ENCODE measurements at regions not wholly inside any gene's neighbourhood (a gene's known extent, or its start where the extent isn't known, plus 50 kb on each side); places are given as distances from the start of the nearest gene placed in this dataset.
"Not testable (repeated sequence)": the region's sequence is repeated elsewhere in the genome, so short reads cannot be mapped to it uniquely, and the experiment has no call there.

GRCh38 chr3:88810455-88810854 is 297.0 kb upstream of the EPHA3 start:
- Histone ChIP-seq H3K4me3 (ENCODE audit: low read length) (no peak overlapping the region), H3K4me1 (ENCODE audit: control insufficient read depth, low read depth, low read length) (no peaks in the 10 kb centered on the region), H3K27ac (ENCODE audit: low read length) (no peak overlapping the region), H3K9me3 (ENCODE audit: control insufficient read depth, low read depth, low read length) (no peaks in the 10 kb centered on the region), H3K27me3 (ENCODE audit: control insufficient read depth, insufficient read depth, low read length) (no peaks in the 10 kb centered on the region), H3K9ac (ENCODE audit: low read length) (no peak overlapping the region), H3K36me3 (ENCODE audit: control insufficient read depth, low read depth, low read length) (no peaks in the 10 kb centered on the region)

DNA sequence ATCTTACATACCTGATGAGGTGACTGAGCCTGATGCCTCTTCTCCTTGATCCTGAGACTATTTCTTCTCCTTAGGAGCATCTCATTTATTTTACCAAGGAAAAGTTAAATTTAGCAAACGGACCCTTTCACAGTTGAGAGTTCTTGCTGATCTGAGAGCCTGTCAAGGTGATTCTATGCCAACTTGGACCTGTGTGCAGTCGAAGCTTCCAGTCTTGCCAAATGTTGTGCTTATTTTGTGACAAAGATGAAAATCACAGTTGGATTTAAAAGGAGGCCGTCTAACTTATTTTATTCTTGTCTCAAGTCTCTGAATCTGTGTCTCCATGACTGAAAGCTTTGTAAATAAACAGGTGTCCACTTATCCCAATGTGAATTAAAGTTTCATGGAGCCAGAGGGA is 296.3 kb upstream of the EPHA3 start:
- no peaks in the 10 kb centered on the region for H3K36me3 ChIP-seq (ENCODE audit: control insufficient read depth, low read depth, low read length)
- no peak overlapping the region for H3K27ac ChIP-seq (ENCODE audit: low read length)
- H3K9me3 ChIP-seq (ENCODE audit: control insufficient read depth, low read depth, low read length) = no peaks in the 10 kb centered on the region
- no peak overlapping the region for H3K4me3 ChIP-seq (ENCODE audit: low read length)
- H3K4me1 ChIP-seq (ENCODE audit: control insufficient read depth, low read depth, low read length) = no peaks in the 10 kb centered on the region
- H3K27me3 ChIP-seq (ENCODE audit: control insufficient read depth, insufficient read depth, low read length) = no peaks in the 10 kb centered on the region
- no peak overlapping the region for H3K9ac ChIP-seq (ENCODE audit: low read length)

- no peaks in the 10 kb centered on the region for H3K4me1 ChIP-seq (ENCODE audit: control insufficient read depth, low read depth, low read length)
- no peak overlapping the region for H3K27ac ChIP-seq (ENCODE audit: low read length)
- H3K9me3 ChIP-seq (ENCODE audit: control insufficient read depth, low read depth, low read length) = no peaks in the 10 kb centered on the region
These were observed 294.8 kb upstream of the EPHA3 start for GRCh38 chr3:88812576-88812975.

GRCh38 chr3:88816445-88816844 is 291.0 kb upstream of the EPHA3 start:
- Histone ChIP-seq H3K4me3 (ENCODE audit: low read length) (no peak overlapping the region), H3K27me3 (ENCODE audit: control insufficient read depth, insufficient read depth, low read length) (no peaks in the 10 kb centered on the region), H3K36me3 (ENCODE audit: control insufficient read depth, low read depth, low read length) (no peaks in the 10 kb centered on the region), H3K27ac (ENCODE audit: low read length) (no peak overlapping the region), H3K9ac (ENCODE audit: low read length) (no peak overlapping the region), H3K4me1 (ENCODE audit: control insufficient read depth, low read depth, low read length) (no peaks in the 10 kb centered on the region), H3K9me3 (ENCODE audit: control insufficient read depth, low read depth, low read length) (no peaks in the 10 kb centered on the region)

More at GRCh38 chr3:88812576-88812975, 294.8 kb upstream of the EPHA3 start:
- Histone ChIP-seq H3K36me3 (ENCODE audit: control insufficient read depth, low read depth, low read length) (no peaks in the 10 kb centered on the region), H3K27me3 (ENCODE audit: control insufficient read depth, insufficient read depth, low read length) (no peaks in the 10 kb centered on the region), H3K9ac (ENCODE audit: low read length) (no peak overlapping the region), H3K4me3 (ENCODE audit: low read length) (no peak overlapping the region)

GRCh38 chr3:88824666-88825564 is 282.5 kb upstream of the EPHA3 start:
- no peaks in the 10 kb centered on the region for H3K4me1 ChIP-seq (ENCODE audit: control insufficient read depth, low read depth, low read length)
- H3K9ac ChIP-seq (ENCODE audit: low read length) = no peak overlapping the region
- no peaks in the 10 kb centered on the region for H3K36me3 ChIP-seq (ENCODE audit: control insufficient read depth, low read depth, low read length)
- H3K4me3 ChIP-seq (ENCODE audit: low read length) = no peak overlapping the region
- no peak overlapping the region for H3K27ac ChIP-seq (ENCODE audit: low read length)
- H3K9me3 ChIP-seq (ENCODE audit: control insufficient read depth, low read depth, low read length) = no peaks in the 10 kb centered on the region
- H3K27me3 ChIP-seq (ENCODE audit: control insufficient read depth, insufficient read depth, low read length) = no peaks in the 10 kb centered on the region

DNA sequence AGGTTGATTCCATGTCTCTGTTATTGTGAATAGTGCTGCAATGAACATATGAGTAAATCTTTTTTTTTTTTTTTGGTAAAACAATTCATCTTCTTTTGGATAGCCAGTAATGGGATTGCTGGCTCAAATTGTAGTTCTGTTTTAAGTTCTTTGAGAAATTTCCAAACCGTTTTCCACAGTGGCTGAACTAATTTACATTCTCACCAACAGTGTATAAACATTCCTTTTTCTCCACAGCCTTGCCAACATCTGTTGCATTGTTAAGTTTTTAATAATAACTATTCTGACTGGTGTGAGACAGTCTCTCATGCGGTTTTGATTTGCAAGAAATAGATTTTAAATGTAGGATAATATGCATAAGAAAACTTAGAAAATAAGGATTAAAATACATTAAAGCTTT is 279.0 kb upstream of the EPHA3 start:
- no peak overlapping the region for H3K4me3 ChIP-seq (ENCODE audit: low read length)
- no peak overlapping the region for H3K27ac ChIP-seq (ENCODE audit: low read length)
- H3K36me3 ChIP-seq (ENCODE audit: control insufficient read depth, low read depth, low read length) = no peaks in the 10 kb centered on the region
- no peak overlapping the region for H3K9ac ChIP-seq (ENCODE audit: low read length)
- no peaks in the 10 kb centered on the region for H3K27me3 ChIP-seq (ENCODE audit: control insufficient read depth, insufficient read depth, low read length)
- no peaks in the 10 kb centered on the region for H3K9me3 ChIP-seq (ENCODE audit: control insufficient read depth, low read depth, low read length)
- H3K4me1 ChIP-seq (ENCODE audit: control insufficient read depth, low read depth, low read length) = no peaks in the 10 kb centered on the region

DNA sequence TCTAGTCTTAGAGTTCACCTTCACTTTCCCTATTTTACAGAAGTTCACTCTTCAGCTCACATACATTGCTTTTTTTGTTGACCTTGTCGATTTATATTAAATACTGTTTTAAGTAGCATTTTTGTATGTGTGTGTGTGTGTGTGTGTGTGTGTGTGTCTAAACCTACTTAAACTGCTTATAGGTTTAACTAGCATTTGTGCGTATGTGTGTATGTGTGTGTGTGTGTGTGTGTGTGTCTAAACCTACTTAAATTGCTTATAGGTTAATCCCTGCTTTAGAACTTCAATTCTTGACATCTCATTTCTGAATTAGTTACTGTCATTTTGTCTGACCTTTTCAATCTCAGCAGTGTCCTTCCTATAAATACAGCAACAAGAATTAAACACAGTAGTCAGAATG is 254.8 kb upstream of the EPHA3 start:
- H3K9ac ChIP-seq (ENCODE audit: low read length) = no peak overlapping the region
- no peaks in the 10 kb centered on the region for H3K9me3 ChIP-seq (ENCODE audit: control insufficient read depth, low read depth, low read length)
- H3K36me3 ChIP-seq (ENCODE audit: control insufficient read depth, low read depth, low read length) = no peaks in the 10 kb centered on the region
- H3K4me3 ChIP-seq (ENCODE audit: low read length) = no peak overlapping the region
- H3K4me1 ChIP-seq (ENCODE audit: control insufficient read depth, low read depth, low read length) = no peaks in the 10 kb centered on the region
- no peaks in the 10 kb centered on the region for H3K27me3 ChIP-seq (ENCODE audit: control insufficient read depth, insufficient read depth, low read length)
- no peak overlapping the region for H3K27ac ChIP-seq (ENCODE audit: low read length)

- no peaks in the 10 kb centered on the region for H3K9me3 ChIP-seq (ENCODE audit: control insufficient read depth, low read depth, low read length)
- no peak overlapping the region for H3K9ac ChIP-seq (ENCODE audit: low read length)
- no peak overlapping the region for H3K4me3 ChIP-seq (ENCODE audit: low read length)
- H3K27ac ChIP-seq (ENCODE audit: low read length) = no peak overlapping the region
- H3K4me1 ChIP-seq (ENCODE audit: control insufficient read depth, low read depth, low read length) = no peaks in the 10 kb centered on the region
- H3K27me3 ChIP-seq (ENCODE audit: control insufficient read depth, insufficient read depth, low read length) = no peaks in the 10 kb centered on the region
- H3K36me3 ChIP-seq (ENCODE audit: control insufficient read depth, low read depth, low read length) = no peaks in the 10 kb centered on the region
These were observed 244.2 kb upstream of the EPHA3 start for GRCh38 chr3:88863196-88863595.

DNA sequence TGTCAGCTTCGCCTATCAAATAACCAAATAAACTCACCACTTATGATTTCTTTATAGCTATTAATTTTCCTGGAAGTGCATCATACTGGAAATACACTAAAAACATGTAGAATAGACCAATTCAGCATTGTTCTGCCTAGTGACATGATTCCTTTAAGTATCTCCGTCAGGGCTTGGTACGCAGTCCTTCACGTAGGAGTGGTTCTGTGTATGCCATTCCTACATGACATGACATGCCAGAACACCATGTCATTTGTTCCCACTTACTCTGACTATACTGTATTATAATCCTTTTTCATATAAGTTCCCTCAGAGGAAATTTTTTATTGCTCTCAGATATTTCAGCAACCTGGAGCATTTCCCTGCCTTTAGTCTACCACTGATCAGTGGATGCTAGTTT is 230.7 kb upstream of the EPHA3 start:
- Histone ChIP-seq H3K4me1 (ENCODE audit: control insufficient read depth, low read depth, low read length) (no peaks in the 10 kb centered on the region), H3K4me3 (ENCODE audit: low read length) (no peak overlapping the region), H3K27me3 (ENCODE audit: control insufficient read depth, insufficient read depth, low read length) (no peaks in the 10 kb centered on the region), H3K9ac (ENCODE audit: low read length) (no peak overlapping the region), H3K9me3 (ENCODE audit: control insufficient read depth, low read depth, low read length) (no peaks in the 10 kb centered on the region), H3K27ac (ENCODE audit: low read length) (no peak overlapping the region), H3K36me3 (ENCODE audit: control insufficient read depth, low read depth, low read length) (no peaks in the 10 kb centered on the region)

- H3K27me3 ChIP-seq (ENCODE audit: control insufficient read depth, insufficient read depth, low read length) = no peaks in the 10 kb centered on the region
- no peak overlapping the region for H3K9ac ChIP-seq (ENCODE audit: low read length)
- H3K4me1 ChIP-seq (ENCODE audit: control insufficient read depth, low read depth, low read length) = no peaks in the 10 kb centered on the region
- H3K36me3 ChIP-seq (ENCODE audit: control insufficient read depth, low read depth, low read length) = no peaks in the 10 kb centered on the region
- no peak overlapping the region for H3K4me3 ChIP-seq (ENCODE audit: low read length)
- no peaks in the 10 kb centered on the region for H3K9me3 ChIP-seq (ENCODE audit: control insufficient read depth, low read depth, low read length)
- H3K27ac ChIP-seq (ENCODE audit: low read length) = no peak overlapping the region
These were observed 227.5 kb upstream of the EPHA3 start for GRCh38 chr3:88879905-88880304.

GRCh38 chr3:88882121-88882520 is 225.3 kb upstream of the EPHA3 start:
- Histone ChIP-seq H3K27ac (ENCODE audit: low read length) (no peak overlapping the region), H3K4me1 (ENCODE audit: control insufficient read depth, low read depth, low read length) (no peaks in the 10 kb centered on the region), H3K36me3 (ENCODE audit: control insufficient read depth, low read depth, low read length) (no peaks in the 10 kb centered on the region), H3K9ac (ENCODE audit: low read length) (no peak overlapping the region), H3K9me3 (ENCODE audit: control insufficient read depth, low read depth, low read length) (no peaks in the 10 kb centered on the region), H3K27me3 (ENCODE audit: control insufficient read depth, insufficient read depth, low read length) (no peaks in the 10 kb centered on the region), H3K4me3 (ENCODE audit: low read length) (no peak overlapping the region)

GRCh38 chr3:88886624-88887023 is 220.8 kb upstream of the EPHA3 start:
- not testable (repeated sequence) for H3K36me3 ChIP-seq (ENCODE audit: control insufficient read depth, low read depth, low read length); H3K9ac ChIP-seq (ENCODE audit: low read length); H3K4me1 ChIP-seq (ENCODE audit: control insufficient read depth, low read depth, low read length); H3K4me3 ChIP-seq (ENCODE audit: low read length); H3K27me3 ChIP-seq (ENCODE audit: control insufficient read depth, insufficient read depth, low read length); H3K27ac ChIP-seq (ENCODE audit: low read length); H3K9me3 ChIP-seq (ENCODE audit: control insufficient read depth, low read depth, low read length)

Measured in iPS-18a (cell line).